ENCODE measurements at regions not wholly inside any gene's neighbourhood (a gene's known extent, or its start where the extent isn't known, plus 50 kb on each side); places are given as distances from the start of the nearest gene placed in this dataset.

DNA sequence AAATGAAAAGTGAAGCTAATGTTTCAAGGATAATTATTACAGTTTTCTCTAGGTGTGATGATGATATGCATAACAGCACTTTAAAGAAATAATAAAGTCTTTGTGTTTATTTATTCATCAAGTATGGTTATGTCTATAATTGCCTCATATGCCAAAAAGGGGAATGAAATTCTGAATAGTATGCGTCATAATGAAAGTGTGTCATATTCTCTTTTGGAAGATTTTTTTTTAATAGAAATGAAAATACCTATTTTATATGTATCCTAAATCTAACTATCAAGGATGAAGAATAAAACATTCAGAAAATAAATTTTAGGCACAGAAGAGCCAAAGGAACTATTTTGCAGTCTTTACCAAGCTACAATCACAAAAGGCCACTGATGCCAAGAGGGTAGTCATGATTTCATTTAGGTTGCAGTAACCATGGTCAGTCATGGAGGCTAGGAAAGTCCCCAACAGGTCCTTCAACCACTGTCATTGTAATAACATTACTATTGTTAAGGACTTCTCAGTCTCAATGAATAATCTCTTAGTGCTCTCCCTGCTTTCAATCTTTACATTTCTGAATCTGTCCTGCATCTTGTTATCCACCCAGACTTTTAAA lies 712.5 kb downstream of the DCDC2C start:
- TF ChIP-seq ZNF555 (tag by site-specific recombination; conservative IDR thresholded peaks at IDR 0.05): no peak
- TF ChIP-seq ZSCAN23 (tag by site-specific recombination; IDR thresholded peaks at IDR 0.05): no peak
- no peak for TF ChIP-seq ZNF629 (tag by site-specific recombination; IDR thresholded peaks at IDR 0.05)
- TF ChIP-seq, protein P1, sequence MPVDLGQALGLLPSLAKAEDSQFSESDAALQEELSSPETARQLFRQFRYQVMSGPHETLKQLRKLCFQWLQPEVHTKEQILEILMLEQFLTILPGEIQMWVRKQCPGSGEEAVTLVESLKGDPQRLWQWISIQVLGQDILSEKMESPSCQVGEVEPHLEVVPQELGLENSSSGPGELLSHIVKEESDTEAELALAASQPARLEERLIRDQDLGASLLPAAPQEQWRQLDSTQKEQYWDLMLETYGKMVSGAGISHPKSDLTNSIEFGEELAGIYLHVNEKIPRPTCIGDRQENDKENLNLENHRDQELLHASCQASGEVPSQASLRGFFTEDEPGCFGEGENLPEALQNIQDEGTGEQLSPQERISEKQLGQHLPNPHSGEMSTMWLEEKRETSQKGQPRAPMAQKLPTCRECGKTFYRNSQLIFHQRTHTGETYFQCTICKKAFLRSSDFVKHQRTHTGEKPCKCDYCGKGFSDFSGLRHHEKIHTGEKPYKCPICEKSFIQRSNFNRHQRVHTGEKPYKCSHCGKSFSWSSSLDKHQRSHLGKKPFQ (tag by site-specific recombination; IDR thresholded peaks at IDR 0.05): no peak
- no peak for TF ChIP-seq ZNF274 (IDR thresholded peaks at IDR 0.05; ENCODE audit: low read length)
- no peak for TF ChIP-seq ZNF274 (tag by site-specific recombination; IDR thresholded peaks at IDR 0.05; ENCODE audit: borderline replicate concordance)
- TF ChIP-seq, protein P2, sequence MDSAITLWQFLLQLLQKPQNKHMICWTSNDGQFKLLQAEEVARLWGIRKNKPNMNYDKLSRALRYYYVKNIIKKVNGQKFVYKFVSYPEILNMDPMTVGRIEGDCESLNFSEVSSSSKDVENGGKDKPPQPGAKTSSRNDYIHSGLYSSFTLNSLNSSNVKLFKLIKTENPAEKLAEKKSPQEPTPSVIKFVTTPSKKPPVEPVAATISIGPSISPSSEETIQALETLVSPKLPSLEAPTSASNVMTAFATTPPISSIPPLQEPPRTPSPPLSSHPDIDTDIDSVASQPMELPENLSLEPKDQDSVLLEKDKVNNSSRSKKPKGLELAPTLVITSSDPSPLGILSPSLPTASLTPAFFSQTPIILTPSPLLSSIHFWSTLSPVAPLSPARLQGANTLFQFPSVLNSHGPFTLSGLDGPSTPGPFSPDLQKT (IDR thresholded peaks at IDR 0.05; ENCODE audit: borderline replicate concordance, low read depth, low read length): no peak
- TF ChIP-seq, protein P3, sequence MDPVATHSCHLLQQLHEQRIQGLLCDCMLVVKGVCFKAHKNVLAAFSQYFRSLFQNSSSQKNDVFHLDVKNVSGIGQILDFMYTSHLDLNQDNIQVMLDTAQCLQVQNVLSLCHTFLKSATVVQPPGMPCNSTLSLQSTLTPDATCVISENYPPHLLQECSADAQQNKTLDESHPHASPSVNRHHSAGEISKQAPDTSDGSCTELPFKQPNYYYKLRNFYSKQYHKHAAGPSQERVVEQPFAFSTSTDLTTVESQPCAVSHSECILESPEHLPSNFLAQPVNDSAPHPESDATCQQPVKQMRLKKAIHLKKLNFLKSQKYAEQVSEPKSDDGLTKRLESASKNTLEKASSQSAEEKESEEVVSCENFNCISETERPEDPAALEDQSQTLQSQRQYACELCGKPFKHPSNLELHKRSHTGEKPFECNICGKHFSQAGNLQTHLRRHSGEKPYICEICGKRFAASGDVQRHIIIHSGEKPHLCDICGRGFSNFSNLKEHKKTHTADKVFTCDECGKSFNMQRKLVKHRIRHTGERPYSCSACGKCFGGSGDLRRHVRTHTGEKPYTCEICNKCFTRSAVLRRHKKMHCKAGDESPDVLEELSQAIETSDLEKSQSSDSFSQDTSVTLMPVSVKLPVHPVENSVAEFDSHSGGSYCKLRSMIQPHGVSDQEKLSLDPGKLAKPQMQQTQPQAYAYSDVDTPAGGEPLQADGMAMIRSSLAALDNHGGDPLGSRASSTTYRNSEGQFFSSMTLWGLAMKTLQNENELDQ (tag by site-specific recombination; IDR thresholded peaks at IDR 0.05; ENCODE audit: low read depth): no peak
- no peak for TF ChIP-seq ZNF558 (tag by site-specific recombination; IDR thresholded peaks at IDR 0.05)
- no peak for TF ChIP-seq ZNF777 (tag by site-specific recombination; IDR thresholded peaks at IDR 0.05; ENCODE audit: borderline replicate concordance)
- TF ChIP-seq ZNF335 (tag by site-specific recombination; conservative IDR thresholded peaks at IDR 0.05): no peak
- Histone ChIP-seq H3K4me3 (ENCODE audit: low read depth, low read length) (no peak overlapping the region), H3K9me3 (ENCODE audit: control insufficient read depth, insufficient read depth, low read depth, low read length) (no peaks in the 10 kb centered on the region), H3K4me1 (ENCODE audit: control insufficient read depth, insufficient read depth, low read length) (no peaks in the 10 kb centered on the region), H3K36me3 (ENCODE audit: control insufficient read depth in 2 of 2, insufficient read depth in 1 of 2, low read length in 2 of 2) (no peaks in the 10 kb centered on the region), H3K27ac (ENCODE audit: extremely low read depth, low read depth, low read length) (no peak overlapping the region)
- ChIA-PET CTCF (no interaction called here), POLR2A (no interaction called here)

DNA sequence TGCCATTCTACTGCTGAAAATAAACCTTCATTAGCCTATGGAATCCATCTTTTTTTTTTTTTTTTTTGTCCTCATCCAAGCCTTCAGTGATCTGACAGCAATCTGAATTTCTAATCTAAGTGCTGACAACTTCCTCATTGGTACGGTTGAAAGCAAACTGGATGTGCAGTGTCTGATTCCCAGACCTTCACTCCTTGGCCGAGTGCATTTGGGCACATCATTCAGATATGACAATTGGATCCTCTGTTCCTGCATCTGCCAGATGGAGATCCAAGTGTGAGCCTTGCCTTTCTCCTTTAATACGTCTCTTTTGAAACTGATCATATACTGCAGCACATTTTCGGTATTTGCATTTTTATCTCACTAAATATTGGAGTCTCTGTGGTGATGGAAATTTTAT lies 713.1 kb downstream of the DCDC2C start:
- H3K27ac ChIP-seq (ENCODE audit: extremely low read depth, low read depth, low read length): no peak overlapping the region
- no peaks in the 10 kb centered on the region for H3K9me3 ChIP-seq (ENCODE audit: control insufficient read depth, insufficient read depth, low read depth, low read length)
- POLR2A ChIA-PET: no interaction called here
- no peak for TF ChIP-seq KLF8 (tag by site-specific recombination; IDR thresholded peaks at IDR 0.05)
- no peak for TF ChIP-seq ZSCAN23 (tag by site-specific recombination; IDR thresholded peaks at IDR 0.05)
- TF ChIP-seq KLF16 (tag by site-specific recombination; IDR thresholded peaks at IDR 0.05): no peak
- no peak for TF ChIP-seq ZNF394 (tag by site-specific recombination; IDR thresholded peaks at IDR 0.05; ENCODE audit: borderline replicate concordance)
- TF ChIP-seq ZNF626 (tag by site-specific recombination; IDR thresholded peaks at IDR 0.05): no peak
- TF ChIP-seq, protein P4, sequence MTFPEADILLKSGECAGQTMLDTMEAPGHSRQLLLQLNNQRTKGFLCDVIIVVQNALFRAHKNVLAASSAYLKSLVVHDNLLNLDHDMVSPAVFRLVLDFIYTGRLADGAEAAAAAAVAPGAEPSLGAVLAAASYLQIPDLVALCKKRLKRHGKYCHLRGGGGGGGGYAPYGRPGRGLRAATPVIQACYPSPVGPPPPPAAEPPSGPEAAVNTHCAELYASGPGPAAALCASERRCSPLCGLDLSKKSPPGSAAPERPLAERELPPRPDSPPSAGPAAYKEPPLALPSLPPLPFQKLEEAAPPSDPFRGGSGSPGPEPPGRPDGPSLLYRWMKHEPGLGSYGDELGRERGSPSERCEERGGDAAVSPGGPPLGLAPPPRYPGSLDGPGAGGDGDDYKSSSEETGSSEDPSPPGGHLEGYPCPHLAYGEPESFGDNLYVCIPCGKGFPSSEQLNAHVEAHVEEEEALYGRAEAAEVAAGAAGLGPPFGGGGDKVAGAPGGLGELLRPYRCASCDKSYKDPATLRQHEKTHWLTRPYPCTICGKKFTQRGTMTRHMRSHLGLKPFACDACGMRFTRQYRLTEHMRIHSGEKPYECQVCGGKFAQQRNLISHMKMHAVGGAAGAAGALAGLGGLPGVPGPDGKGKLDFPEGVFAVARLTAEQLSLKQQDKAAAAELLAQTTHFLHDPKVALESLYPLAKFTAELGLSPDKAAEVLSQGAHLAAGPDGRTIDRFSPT (tag by site-specific recombination; IDR thresholded peaks at IDR 0.05): no peak
- TF ChIP-seq ZNF184 (tag by site-specific recombination; IDR thresholded peaks at IDR 0.05): no peak
- TF ChIP-seq ZFP37 (tag by site-specific recombination; IDR thresholded peaks at IDR 0.05): no peak
- no peak for TF ChIP-seq ZNF416 (tag by site-specific recombination; IDR thresholded peaks at IDR 0.05)
- no peak for TF ChIP-seq ZNF600 (tag by site-specific recombination; IDR thresholded peaks at IDR 0.05)
- no peak for TF ChIP-seq ZBTB21 (tag by site-specific recombination; IDR thresholded peaks at IDR 0.05)
- TF ChIP-seq, protein P5, sequence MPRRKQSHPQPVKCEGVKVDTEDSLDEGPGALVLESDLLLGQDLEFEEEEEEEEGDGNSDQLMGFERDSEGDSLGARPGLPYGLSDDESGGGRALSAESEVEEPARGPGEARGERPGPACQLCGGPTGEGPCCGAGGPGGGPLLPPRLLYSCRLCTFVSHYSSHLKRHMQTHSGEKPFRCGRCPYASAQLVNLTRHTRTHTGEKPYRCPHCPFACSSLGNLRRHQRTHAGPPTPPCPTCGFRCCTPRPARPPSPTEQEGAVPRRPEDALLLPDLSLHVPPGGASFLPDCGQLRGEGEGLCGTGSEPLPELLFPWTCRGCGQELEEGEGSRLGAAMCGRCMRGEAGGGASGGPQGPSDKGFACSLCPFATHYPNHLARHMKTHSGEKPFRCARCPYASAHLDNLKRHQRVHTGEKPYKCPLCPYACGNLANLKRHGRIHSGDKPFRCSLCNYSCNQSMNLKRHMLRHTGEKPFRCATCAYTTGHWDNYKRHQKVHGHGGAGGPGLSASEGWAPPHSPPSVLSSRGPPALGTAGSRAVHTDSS (tag by site-specific recombination; IDR thresholded peaks at IDR 0.05): no peak
- TF ChIP-seq BCL11B (tag by site-specific recombination; IDR thresholded peaks at IDR 0.05; ENCODE audit: low read depth): no peak
- no peaks in the 10 kb centered on the region for H3K4me1 ChIP-seq (ENCODE audit: control insufficient read depth, insufficient read depth, low read length)
- CTCF ChIA-PET: no interaction called here
- no peaks in the 10 kb centered on the region for H3K36me3 ChIP-seq (ENCODE audit: control insufficient read depth in 2 of 2, insufficient read depth in 1 of 2, low read length in 2 of 2)
- H3K4me3 ChIP-seq (ENCODE audit: low read depth, low read length): no peak overlapping the region
